NCI-H2081 (cell line): ENCODE measurements at regions not wholly inside any gene's neighbourhood (a gene's known extent, or its start where the extent isn't known, plus 50 kb on each side); places are given as distances from the start of the nearest gene placed in this dataset.

Experiments used
- DNase-seq, 2 experiments: peaks; one replicate each; lab custom pipeline; 2025; lab: John Stamatoyannopoulos, UW

GRCh38 chr2:220433131-220433530 lies 805.7 kb downstream of the SLC4A3 start:
- no peak for DNase-seq

- DNase-seq: no peak
Measured at GRCh38 chr2:220434385-220434784, 807.0 kb downstream of the SLC4A3 start.

- DNase-seq: no peak
Measured at GRCh38 chr2:220437938-220438337, 810.5 kb downstream of the SLC4A3 start.

GRCh38 chr2:220440731-220441130 lies 813.3 kb downstream of the SLC4A3 start:
- no peak for DNase-seq

GRCh38 chr2:220441404-220441803 lies 814.0 kb downstream of the SLC4A3 start:
- DNase-seq: no peak

- DNase-seq: no peak
Measured at GRCh38 chr2:220442012-220442411, 814.6 kb downstream of the SLC4A3 start.

- no peak for DNase-seq
Measured at GRCh38 chr2:220445429-220446105, 818.1 kb downstream of the SLC4A3 start.

GRCh38 chr2:220446106-220446712 lies 818.8 kb downstream of the SLC4A3 start:
- DNase-seq: no peak

- no peak for DNase-seq
Measured at GRCh38 chr2:220450846-220451245, 823.4 kb downstream of the SLC4A3 start.

GRCh38 chr2:220451438-220451837 lies 824.0 kb downstream of the SLC4A3 start:
- no peak for DNase-seq

GRCh38 chr2:220452561-220452960 lies 825.1 kb downstream of the SLC4A3 start:
- no peak for DNase-seq

- DNase-seq: no peak
Measured at GRCh38 chr2:220455351-220455990, 828.0 kb downstream of the SLC4A3 start.

- no peak for DNase-seq
Measured at GRCh38 chr2:220458051-220458450, 830.6 kb downstream of the SLC4A3 start.

- DNase-seq: peak in 1 of 2 experiments; percentile 5
Measured at GRCh38 chr2:220460257-220460985, 833.0 kb downstream of the SLC4A3 start.

GRCh38 chr2:220463876-220464275 lies 836.4 kb downstream of the SLC4A3 start:
- no peak for DNase-seq

- DNase-seq: no peak
Measured at GRCh38 chr2:220465700-220466099, 838.3 kb downstream of the SLC4A3 start.

GRCh38 chr2:220466251-220466691 lies 838.8 kb downstream of the SLC4A3 start:
- DNase-seq: no peak

GRCh38 chr2:220469201-220469600 lies 841.8 kb downstream of the SLC4A3 start:
- no peak for DNase-seq

GRCh38 chr2:220473611-220474010 lies 846.2 kb downstream of the SLC4A3 start:
- DNase-seq: no peak

GRCh38 chr2:220476877-220477276 lies 849.4 kb downstream of the SLC4A3 start:
- no peak for DNase-seq

- no peak for DNase-seq
Measured at GRCh38 chr2:220478305-220479058, 851.1 kb downstream of the SLC4A3 start.

- no peak for DNase-seq
Measured at GRCh38 chr2:220482716-220483115, 855.3 kb downstream of the SLC4A3 start.
